ENCODE measurements at regions not wholly inside any gene's neighbourhood (a gene's known extent, or its start where the extent isn't known, plus 50 kb on each side); places are given as distances from the start of the nearest gene placed in this dataset.

- no peak for DNase-seq (ENCODE audit: low read depth)
These were observed 206.0 kb upstream of the PLEKHG7 start for GRCh38 chr12:92496790-92497189.

- DNase-seq (ENCODE audit: low read depth): no peak
These were observed 207.7 kb upstream of the PLEKHG7 start for GRCh38 chr12:92495108-92495507.

- no peak for DNase-seq (ENCODE audit: low read depth)
These were observed 209.0 kb upstream of the PLEKHG7 start for GRCh38 chr12:92493816-92494215.

- no peak for DNase-seq (ENCODE audit: low read depth)
These were observed 209.8 kb upstream of the PLEKHG7 start for GRCh38 chr12:92492995-92493394.

GRCh38 chr12:92492291-92492690, 210.5 kb upstream of the PLEKHG7 start:
- DNase-seq (ENCODE audit: low read depth): no peak

GRCh38 chr12:92489781-92490180, 213.0 kb upstream of the PLEKHG7 start:
- DNase-seq (ENCODE audit: low read depth): no peak

GRCh38 chr12:92488735-92489134, 214.1 kb upstream of the PLEKHG7 start:
- DNase-seq (ENCODE audit: low read depth): no peak

- DNase-seq (ENCODE audit: low read depth): no peak
These were observed 215.7 kb upstream of the PLEKHG7 start for GRCh38 chr12:92487138-92487485.

GRCh38 chr12:92486443-92487137, 216.2 kb upstream of the PLEKHG7 start:
- DNase-seq (ENCODE audit: low read depth): no peak

- DNase-seq (ENCODE audit: low read depth): no peak
These were observed 217.1 kb upstream of the PLEKHG7 start for GRCh38 chr12:92485351-92486348.

- DNase-seq (ENCODE audit: low read depth): no peak
These were observed 220.2 kb upstream of the PLEKHG7 start for GRCh38 chr12:92482599-92482998.

- no peak for DNase-seq (ENCODE audit: low read depth)
These were observed 221.7 kb upstream of the PLEKHG7 start for GRCh38 chr12:92481066-92481465.

- no peak for DNase-seq (ENCODE audit: low read depth)
These were observed 224.1 kb upstream of the PLEKHG7 start for GRCh38 chr12:92478692-92479091.

GRCh38 chr12:92476844-92477243, 225.9 kb upstream of the PLEKHG7 start:
- DNase-seq (ENCODE audit: low read depth): no peak

- no peak for DNase-seq (ENCODE audit: low read depth)
These were observed 229.2 kb upstream of the PLEKHG7 start for GRCh38 chr12:92473564-92473963.

GRCh38 chr12:92472201-92472600, 230.6 kb upstream of the PLEKHG7 start:
- DNase-seq (ENCODE audit: low read depth): no peak

- no peak for DNase-seq (ENCODE audit: low read depth)
These were observed 231.2 kb upstream of the PLEKHG7 start for GRCh38 chr12:92471551-92471950.

GRCh38 chr12:92470608-92471021, 232.2 kb upstream of the PLEKHG7 start:
- DNase-seq (ENCODE audit: low read depth): peak; percentile 5

GRCh38 chr12:92469837-92470236, 233.0 kb upstream of the PLEKHG7 start:
- DNase-seq (ENCODE audit: low read depth): no peak

GRCh38 chr12:92468358-92469020, 234.3 kb upstream of the PLEKHG7 start:
- DNase-seq (ENCODE audit: low read depth): no peak

- no peak for DNase-seq (ENCODE audit: low read depth)
These were observed 234.9 kb upstream of the PLEKHG7 start for GRCh38 chr12:92467886-92468285.

- DNase-seq (ENCODE audit: low read depth): no peak
These were observed 236.1 kb upstream of the PLEKHG7 start for GRCh38 chr12:92466391-92467305.

Data from stimulated activated CD8-positive, alpha-beta memory T cell treated with anti-CD3 and anti-CD28 coated beads, Interleukin-4, amount 100 ng/mL, for 24 hours (primary cell).